ENCODE measurements at regions not wholly inside any gene's neighbourhood (a gene's known extent, or its start where the extent isn't known, plus 50 kb on each side); places are given as distances from the start of the nearest gene placed in this dataset.

- peak; percentile 4 for ATAC-seq
Observed at GRCh38 chr9:129481810-129482511, 138.9 kb downstream of the C9orf50 start.

DNA sequence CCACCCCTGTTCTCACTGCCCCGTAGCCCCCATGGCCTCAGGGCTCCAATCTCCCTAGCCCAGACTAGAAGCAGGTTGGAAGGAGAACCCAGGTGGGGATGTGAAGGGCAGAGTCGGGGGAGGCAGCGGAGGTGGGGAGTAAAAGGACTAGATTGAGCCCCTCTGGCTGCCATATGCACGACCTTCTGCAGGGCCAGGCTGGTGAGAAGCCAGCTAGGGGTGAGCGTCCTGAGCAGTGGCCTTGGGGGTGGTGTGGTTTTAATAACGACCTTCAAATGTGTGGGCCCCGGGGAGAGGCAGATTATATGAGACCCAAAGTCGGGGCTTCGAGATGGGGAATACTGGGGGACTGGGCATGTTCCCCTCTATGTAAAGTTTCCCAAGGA is 139.5 kb downstream of the C9orf50 start:
- TF ChIP-seq TCF4 (CRISPR knock-in tag; IDR thresholded peaks at IDR 0.05; ENCODE audit: borderline replicate concordance) = no peak
- no peak for TF ChIP-seq ZFP30 (CRISPR knock-in tag; IDR thresholded peaks at IDR 0.05)
- TF ChIP-seq PPARA (CRISPR knock-in tag; IDR thresholded peaks at IDR 0.05; ENCODE audit: borderline replicate concordance) = no peak
- TF ChIP-seq RARB (CRISPR knock-in tag; IDR thresholded peaks at IDR 0.05) = no peak
- TF ChIP-seq ESRRG (CRISPR knock-in tag; IDR thresholded peaks at IDR 0.05) = no peak
- no peak for TF ChIP-seq CREB5 (CRISPR knock-in tag; IDR thresholded peaks at IDR 0.05; ENCODE audit: low read depth)
- TF ChIP-seq TSHZ2 (CRISPR knock-in tag; IDR thresholded peaks at IDR 0.05) = no peak
- TF ChIP-seq ZC3H10 (CRISPR knock-in tag; IDR thresholded peaks at IDR 0.05) = no peak
- no peak for TF ChIP-seq CSDC2 (CRISPR knock-in tag; IDR thresholded peaks at IDR 0.05)
- TF ChIP-seq ZNF8 (CRISPR knock-in tag; IDR thresholded peaks at IDR 0.05) = no peak
- TF ChIP-seq, protein P1, sequence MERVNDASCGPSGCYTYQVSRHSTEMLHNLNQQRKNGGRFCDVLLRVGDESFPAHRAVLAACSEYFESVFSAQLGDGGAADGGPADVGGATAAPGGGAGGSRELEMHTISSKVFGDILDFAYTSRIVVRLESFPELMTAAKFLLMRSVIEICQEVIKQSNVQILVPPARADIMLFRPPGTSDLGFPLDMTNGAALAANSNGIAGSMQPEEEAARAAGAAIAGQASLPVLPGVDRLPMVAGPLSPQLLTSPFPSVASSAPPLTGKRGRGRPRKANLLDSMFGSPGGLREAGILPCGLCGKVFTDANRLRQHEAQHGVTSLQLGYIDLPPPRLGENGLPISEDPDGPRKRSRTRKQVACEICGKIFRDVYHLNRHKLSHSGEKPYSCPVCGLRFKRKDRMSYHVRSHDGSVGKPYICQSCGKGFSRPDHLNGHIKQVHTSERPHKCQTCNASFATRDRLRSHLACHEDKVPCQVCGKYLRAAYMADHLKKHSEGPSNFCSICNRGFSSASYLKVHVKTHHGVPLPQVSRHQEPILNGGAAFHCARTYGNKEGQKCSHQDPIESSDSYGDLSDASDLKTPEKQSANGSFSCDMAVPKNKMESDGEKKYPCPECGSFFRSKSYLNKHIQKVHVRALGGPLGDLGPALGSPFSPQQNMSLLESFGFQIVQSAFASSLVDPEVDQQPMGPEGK (CRISPR knock-in tag; IDR thresholded peaks at IDR 0.05; ENCODE audit: borderline replicate concordance) = no peak
- TF ChIP-seq ZNF70 (CRISPR knock-in tag; IDR thresholded peaks at IDR 0.05) = no peak
- TF ChIP-seq, protein P2, sequence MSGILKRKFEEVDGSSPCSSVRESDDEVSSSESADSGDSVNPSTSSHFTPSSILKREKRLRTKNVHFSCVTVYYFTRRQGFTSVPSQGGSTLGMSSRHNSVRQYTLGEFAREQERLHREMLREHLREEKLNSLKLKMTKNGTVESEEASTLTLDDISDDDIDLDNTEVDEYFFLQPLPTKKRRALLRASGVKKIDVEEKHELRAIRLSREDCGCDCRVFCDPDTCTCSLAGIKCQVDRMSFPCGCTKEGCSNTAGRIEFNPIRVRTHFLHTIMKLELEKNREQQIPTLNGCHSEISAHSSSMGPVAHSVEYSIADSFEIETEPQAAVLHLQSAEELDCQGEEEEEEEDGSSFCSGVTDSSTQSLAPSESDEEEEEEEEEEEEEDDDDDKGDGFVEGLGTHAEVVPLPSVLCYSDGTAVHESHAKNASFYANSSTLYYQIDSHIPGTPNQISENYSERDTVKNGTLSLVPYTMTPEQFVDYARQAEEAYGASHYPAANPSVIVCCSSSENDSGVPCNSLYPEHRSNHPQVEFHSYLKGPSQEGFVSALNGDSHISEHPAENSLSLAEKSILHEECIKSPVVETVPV (CRISPR knock-in tag; IDR thresholded peaks at IDR 0.05) = no peak
- no peak for TF ChIP-seq BACH2 (CRISPR knock-in tag; IDR thresholded peaks at IDR 0.05; ENCODE audit: borderline replicate concordance)
- TF ChIP-seq SNAI2 (CRISPR knock-in tag; IDR thresholded peaks at IDR 0.05) = no peak
- no peak for TF ChIP-seq OSR1 (CRISPR knock-in tag; IDR thresholded peaks at IDR 0.05)
- no peak for ATAC-seq

More at GRCh38 chr9:129481810-129482511, 138.9 kb downstream of the C9orf50 start:
- TF ChIP-seq, protein P1 (CRISPR knock-in tag; IDR thresholded peaks at IDR 0.05; ENCODE audit: borderline replicate concordance) = 0 out of 2 replicates have a peak, but pooled peaks have one; percentile 13
- TF ChIP-seq CSDC2 (CRISPR knock-in tag; IDR thresholded peaks at IDR 0.05) = peak; percentile 73
- no peak for TF ChIP-seq ESRRG (CRISPR knock-in tag; IDR thresholded peaks at IDR 0.05)

- no peak for ATAC-seq
- TF ChIP-seq ARNTL (CRISPR knock-in tag; IDR thresholded peaks at IDR 0.05; ENCODE audit: borderline replicate concordance, low read depth) = no peak
- TF ChIP-seq GLIS3 (CRISPR knock-in tag; IDR thresholded peaks at IDR 0.05) = no peak
- no peak for TF ChIP-seq RARB (CRISPR knock-in tag; IDR thresholded peaks at IDR 0.05)
- TF ChIP-seq CSDC2 (CRISPR knock-in tag; IDR thresholded peaks at IDR 0.05) = no peak
- TF ChIP-seq ZNF8 (CRISPR knock-in tag; IDR thresholded peaks at IDR 0.05) = no peak
- no peak for TF ChIP-seq ZC3H10 (CRISPR knock-in tag; IDR thresholded peaks at IDR 0.05)
- no peak for TF ChIP-seq ZFP30 (CRISPR knock-in tag; IDR thresholded peaks at IDR 0.05)
Observed at GRCh38 chr9:129480745-129481144, 140.2 kb downstream of the C9orf50 start.

All from SK-N-SH treated with all-trans-retinoic acid at 6 μM for 48 hours (cell line).